ENCODE measurements at regions not wholly inside any gene's neighbourhood (a gene's known extent, or its start where the extent isn't known, plus 50 kb on each side); places are given as distances from the start of the nearest gene placed in this dataset.

GRCh38 chrY:7826533-7826932, 915.0 kb upstream of the AMELY start:
- H3K4me1 Mint-ChIP-seq: no peaks in the 10 kb centered on the region
- H3K9ac ChIP-seq (ENCODE audit: insufficient read depth, low read length, poor library complexity, severe bottlenecking): no peak overlapping the region
- no peak overlapping the region for H3K4me3 Mint-ChIP-seq
- WGBS (ENCODE audit: insufficient coverage): no CpG with 5 or more reads among the region's 2 CpGs
- H3K4me2 ChIP-seq (replicated peaks; ENCODE audit: extremely low read depth, low read length, poor library complexity, severe bottlenecking): no peak overlapping the region
- H3K27me3 Mint-ChIP-seq (ENCODE audit: low read depth in 3 of 3): no peaks in the 10 kb centered on the region
- no peak for TF ChIP-seq CTCF (IDR thresholded peaks at IDR 0.05)
- no peaks in the 10 kb centered on the region for H3K4me1 ChIP-seq (ENCODE audit: control insufficient read depth in 1 of 2, insufficient read depth in 2 of 2, low read length in 2 of 2)
- intact Hi-C loops (cut with micrococcal nuclease): no loop called here
- H3K36me3 ChIP-seq (replicated peaks in 1 of 2; ENCODE audit: control insufficient read depth in 1 of 2, insufficient read depth in 2 of 2, low read length in 2 of 2): no peaks in the 10 kb centered on the region
- no peak overlapping the region for H3K27ac ChIP-seq (ENCODE audit: low read depth in 1 of 2, low read length in 2 of 2)
- H3K27ac Mint-ChIP-seq: no peak overlapping the region
- H3K36me3 Mint-ChIP-seq: no peaks in the 10 kb centered on the region
- no peaks in the 10 kb centered on the region for H3K79me2 ChIP-seq (ENCODE audit: insufficient read depth, low read length)
- DNase-seq: peak in 2 of 3 donors; percentile 3 to 22
- no peaks in the 10 kb centered on the region for H3K9me3 Mint-ChIP-seq
- H3K27me3 ChIP-seq (ENCODE audit: control insufficient read depth in 2 of 2, insufficient read depth in 2 of 2, low read length in 2 of 2): no peaks in the 10 kb centered on the region
- H4K20me1 ChIP-seq (ENCODE audit: insufficient read depth, low read length): no peaks in the 10 kb centered on the region
- no peaks in the 10 kb centered on the region for H3K9me3 ChIP-seq (replicated peaks in 1 of 2; ENCODE audit: control insufficient read depth in 1 of 2, insufficient read depth in 1 of 2, low read length in 2 of 2)
- no peak overlapping the region for H3K4me3 ChIP-seq (replicated peaks in 1 of 3; ENCODE audit: low read depth in 2 of 3, low read length in 3 of 3)
- H2AFZ ChIP-seq (ENCODE audit: insufficient read depth, low read depth, low read length, poor library complexity, severe bottlenecking): no peak overlapping the region

DNA sequence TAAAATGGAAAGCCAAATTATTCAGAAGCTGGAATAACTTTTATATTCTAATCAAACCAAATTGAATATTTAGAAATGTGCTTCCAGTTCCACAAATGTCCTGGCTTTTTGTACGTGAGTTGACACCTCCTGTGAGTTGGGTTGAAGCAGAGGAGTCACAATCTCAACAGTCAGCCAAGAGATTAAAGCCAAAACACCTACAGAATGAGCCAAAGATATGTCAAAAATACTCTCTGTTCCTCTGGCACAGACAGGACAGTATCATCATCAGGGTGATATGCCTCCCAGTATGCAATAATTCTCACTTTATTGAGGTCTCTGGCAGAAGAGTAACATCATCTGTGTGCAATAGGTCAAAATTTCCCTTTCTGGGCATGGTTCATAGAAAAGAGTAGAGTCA, 914.3 kb upstream of the AMELY start:
- Histone ChIP-seq H3K79me2 (ENCODE audit: insufficient read depth, low read length) (no peaks in the 10 kb centered on the region), H3K36me3 (replicated peaks in 1 of 2; ENCODE audit: control insufficient read depth in 1 of 2, insufficient read depth in 2 of 2, low read length in 2 of 2) (no peaks in the 10 kb centered on the region), H3K4me2 (replicated peaks; ENCODE audit: extremely low read depth, low read length, poor library complexity, severe bottlenecking) (no peak overlapping the region), H3K27ac (ENCODE audit: low read depth in 1 of 2, low read length in 2 of 2) (no peak overlapping the region), H3K4me3 (replicated peaks in 1 of 3; ENCODE audit: low read depth in 2 of 3, low read length in 3 of 3) (no peak overlapping the region), H3K9ac (ENCODE audit: insufficient read depth, low read length, poor library complexity, severe bottlenecking) (no peak overlapping the region), H3K4me1 (ENCODE audit: control insufficient read depth in 1 of 2, insufficient read depth in 2 of 2, low read length in 2 of 2) (no peaks in the 10 kb centered on the region), H2AFZ (ENCODE audit: insufficient read depth, low read depth, low read length, poor library complexity, severe bottlenecking) (no peak overlapping the region), H4K20me1 (ENCODE audit: insufficient read depth, low read length) (no peaks in the 10 kb centered on the region), H3K9me3 (replicated peaks in 1 of 2; ENCODE audit: control insufficient read depth in 1 of 2, insufficient read depth in 1 of 2, low read length in 2 of 2) (no peaks in the 10 kb centered on the region), H3K27me3 (ENCODE audit: control insufficient read depth in 2 of 2, insufficient read depth in 2 of 2, low read length in 2 of 2) (no peaks in the 10 kb centered on the region)
- DNase-seq: no peak
- no peak overlapping the region for H3K4me3 Mint-ChIP-seq
- no peaks in the 10 kb centered on the region for H3K9me3 Mint-ChIP-seq
- WGBS (ENCODE audit: insufficient coverage): no CpG with 5 or more reads among the region's 1 CpG
- no peaks in the 10 kb centered on the region for H3K4me1 Mint-ChIP-seq
- H3K27me3 Mint-ChIP-seq (ENCODE audit: low read depth in 3 of 3): no peaks in the 10 kb centered on the region
- H3K36me3 Mint-ChIP-seq: no peaks in the 10 kb centered on the region
- no peak overlapping the region for H3K27ac Mint-ChIP-seq
- intact Hi-C loops (cut with micrococcal nuclease): no loop called here
- no peak for TF ChIP-seq CTCF (IDR thresholded peaks at IDR 0.05)

All from CD14-positive monocyte (primary cell).